Activated CD4-positive, alpha-beta memory T cell treated with anti-CD3 and anti-CD28 coated beads, Interleukin-2, amount 10 ng/mL, durations not matched to agents 7 days and 5 days (primary cell): ENCODE measurements at regions not wholly inside any gene's neighbourhood (a gene's known extent, or its start where the extent isn't known, plus 50 kb on each side); places are given as distances from the start of the nearest gene placed in this dataset.

Experiments used
- CTCF ChIA-PET: fragments of 350-600 bp; sonication (Branson Sonifier 250); formaldehyde crosslinking; loops from one replicate; lab custom pipeline; 2021; ENCODE audit warnings: antibody characterized with exemption, inconsistent platforms; lab: Charles Lee
- POLR2A ChIA-PET: fragments of 350-600 bp; sonication (Branson Sonifier 250); formaldehyde crosslinking; loops from one replicate; lab custom pipeline; 2021; ENCODE audit warnings: antibody characterized with exemption; lab: Charles Lee
- DNase-seq: peaks from one replicate; pipeline ENCODE4 v3.0.0-alpha.2; 2020
- H3K27ac Mint-ChIP-seq: one replicate; pipeline ENCODE4 v1.8.0; 2021; ENCODE audit warnings: mild to moderate bottlenecking, mixed read lengths
- H3K27me3 Mint-ChIP-seq: one replicate; pipeline ENCODE4 v1.8.0; 2021; ENCODE audit warnings: mixed read lengths
- H3K36me3 Mint-ChIP-seq: one replicate; pipeline ENCODE4 v1.8.0; 2021; ENCODE audit warnings: low read depth, mixed read lengths
- H3K4me1 Mint-ChIP-seq: one replicate; pipeline ENCODE4 v1.8.0; 2021; ENCODE audit warnings: mixed read lengths
- H3K4me3 Mint-ChIP-seq: one replicate; pipeline ENCODE4 v1.8.0; 2021; ENCODE audit warnings: mild to moderate bottlenecking, mixed read lengths
- H3K9me3 Mint-ChIP-seq: one replicate; pipeline ENCODE4 v1.8.0; 2021; ENCODE audit warnings: mixed read lengths

- Mint-ChIP-seq H3K27ac (no peak overlapping the region), H3K27me3 (no peaks in the 10 kb centered on the region), H3K4me1 (no peaks in the 10 kb centered on the region), H3K4me3 (no peak overlapping the region), H3K9me3 (no peaks in the 10 kb centered on the region), H3K36me3 (no peaks in the 10 kb centered on the region)
- no peak for DNase-seq
- ChIA-PET CTCF (no interaction called here), POLR2A (no interaction called here)
These were observed 52.4 kb downstream of the CBLL2 start for GRCh38 chrX:22325096-22325495.

DNA sequence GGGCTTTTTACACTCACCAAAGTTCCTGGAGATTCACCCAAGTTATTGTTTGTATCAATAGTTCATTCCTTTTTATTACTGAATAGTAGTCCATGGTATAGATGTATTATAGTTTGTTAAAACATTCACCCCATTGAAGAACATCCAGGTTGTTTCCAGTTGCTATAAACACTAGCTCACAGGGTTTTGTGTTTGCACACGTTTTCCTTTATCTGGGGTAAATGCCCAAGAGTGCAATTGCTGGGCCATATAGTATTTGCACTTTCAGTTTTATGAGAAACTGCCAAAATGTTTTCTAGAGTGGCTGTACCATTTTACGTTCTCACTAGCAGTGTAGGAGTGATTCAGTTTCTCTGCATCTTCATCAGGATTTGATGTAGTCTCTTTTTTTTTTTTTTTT, 57.1 kb downstream of the CBLL2 start:
- no peaks in the 10 kb centered on the region for H3K27me3 Mint-ChIP-seq
- no peaks in the 10 kb centered on the region for H3K9me3 Mint-ChIP-seq
- no peak overlapping the region for H3K4me3 Mint-ChIP-seq
- POLR2A ChIA-PET, result no interaction called here
- DNase-seq, result no peak
- CTCF ChIA-PET, result no interaction called here
- H3K36me3 Mint-ChIP-seq, result no peaks in the 10 kb centered on the region
- H3K27ac Mint-ChIP-seq, result no peak overlapping the region
- no peaks in the 10 kb centered on the region for H3K4me1 Mint-ChIP-seq

DNA sequence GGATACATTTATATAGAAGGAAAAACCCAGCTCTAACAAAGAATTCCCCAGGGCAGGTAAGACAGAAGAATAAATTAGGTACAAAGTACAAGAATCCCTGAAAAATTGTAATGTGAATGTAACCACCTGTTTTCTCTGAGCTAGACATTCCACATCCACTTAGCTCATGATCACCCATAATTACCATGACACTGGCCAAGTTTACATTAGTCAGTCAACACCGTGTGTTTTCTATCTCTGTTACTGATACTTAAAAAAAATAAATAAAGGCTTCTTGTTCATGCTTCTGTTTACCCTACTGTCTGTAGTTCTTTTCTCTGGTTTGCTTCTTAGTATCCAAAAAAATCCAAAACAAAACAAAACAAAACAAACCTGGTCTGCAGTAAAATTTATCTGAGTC, 66.0 kb downstream of the CBLL2 start:
- H3K36me3 Mint-ChIP-seq, result no peaks in the 10 kb centered on the region
- no peaks in the 10 kb centered on the region for H3K9me3 Mint-ChIP-seq
- H3K4me3 Mint-ChIP-seq, result no peak overlapping the region
- ChIA-PET POLR2A (no interaction called here), CTCF (no interaction called here)
- DNase-seq, result no peak
- no peaks in the 10 kb centered on the region for H3K27me3 Mint-ChIP-seq
- H3K4me1 Mint-ChIP-seq, result no peaks in the 10 kb centered on the region
- no peak overlapping the region for H3K27ac Mint-ChIP-seq

DNA sequence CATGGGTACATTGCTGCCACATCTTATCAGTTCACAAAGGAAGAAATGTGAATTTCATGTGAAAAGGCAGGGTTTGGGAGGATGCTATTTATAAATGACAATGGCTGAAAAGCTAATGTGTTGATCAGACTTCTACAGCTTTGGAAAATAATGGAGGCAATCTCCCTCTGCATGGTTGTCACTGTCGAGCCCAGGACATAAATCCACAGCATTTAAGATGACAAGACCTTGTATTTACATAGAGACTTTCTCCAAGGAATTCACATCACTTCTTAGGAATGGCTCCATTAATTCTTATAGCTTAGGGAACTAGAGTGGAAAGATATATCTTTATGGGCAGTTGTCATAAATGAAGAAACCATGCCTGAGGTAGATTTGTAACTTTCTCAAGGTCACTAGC, 66.7 kb downstream of the CBLL2 start:
- H3K4me1 Mint-ChIP-seq, result no peaks in the 10 kb centered on the region

GRCh38 chrX:22340022-22340616, 67.4 kb downstream of the CBLL2 start:
- Mint-ChIP-seq H3K4me3 (no peak overlapping the region), H3K4me1 (no peaks in the 10 kb centered on the region), H3K27ac (no peak overlapping the region), H3K9me3 (no peaks in the 10 kb centered on the region), H3K27me3 (no peaks in the 10 kb centered on the region), H3K36me3 (no peaks in the 10 kb centered on the region)
- CTCF ChIA-PET, result no interaction called here
- POLR2A ChIA-PET, result no interaction called here
- no peak for DNase-seq

More for the DNA sequence above, 66.7 kb downstream of the CBLL2 start:
- no peak overlapping the region for H3K27ac Mint-ChIP-seq
- H3K9me3 Mint-ChIP-seq, result no peaks in the 10 kb centered on the region
- POLR2A ChIA-PET, result no interaction called here
- CTCF ChIA-PET, result no interaction called here
- H3K36me3 Mint-ChIP-seq, result no peaks in the 10 kb centered on the region
- H3K27me3 Mint-ChIP-seq, result no peaks in the 10 kb centered on the region
- DNase-seq, result no peak
- no peak overlapping the region for H3K4me3 Mint-ChIP-seq

DNA sequence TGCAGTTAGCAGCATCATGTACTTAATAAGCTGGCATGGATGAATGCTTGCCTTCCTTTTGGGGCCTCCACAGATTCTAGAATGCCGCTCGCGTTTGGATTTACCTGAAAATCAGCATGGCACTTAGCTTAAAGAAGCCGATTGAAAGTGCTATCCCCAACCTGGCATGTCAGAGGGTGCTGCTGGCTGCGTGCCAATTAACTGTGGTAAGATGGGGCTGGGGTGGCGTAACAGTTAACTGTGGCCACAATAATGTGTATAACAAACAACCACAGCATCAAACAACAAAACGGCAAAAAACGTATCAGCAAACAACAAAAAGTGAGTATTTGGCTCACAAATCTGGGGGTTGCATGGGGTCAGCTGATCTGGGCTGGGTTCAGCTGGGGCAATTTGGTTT, 70.5 kb downstream of the CBLL2 start:
- Mint-ChIP-seq H3K36me3 (no peaks in the 10 kb centered on the region), H3K27me3 (no peaks in the 10 kb centered on the region), H3K4me1 (no peaks in the 10 kb centered on the region), H3K4me3 (no peak overlapping the region), H3K9me3 (no peaks in the 10 kb centered on the region), H3K27ac (no peak overlapping the region)
- ChIA-PET CTCF (no interaction called here), POLR2A (no interaction called here)
- no peak for DNase-seq

DNA sequence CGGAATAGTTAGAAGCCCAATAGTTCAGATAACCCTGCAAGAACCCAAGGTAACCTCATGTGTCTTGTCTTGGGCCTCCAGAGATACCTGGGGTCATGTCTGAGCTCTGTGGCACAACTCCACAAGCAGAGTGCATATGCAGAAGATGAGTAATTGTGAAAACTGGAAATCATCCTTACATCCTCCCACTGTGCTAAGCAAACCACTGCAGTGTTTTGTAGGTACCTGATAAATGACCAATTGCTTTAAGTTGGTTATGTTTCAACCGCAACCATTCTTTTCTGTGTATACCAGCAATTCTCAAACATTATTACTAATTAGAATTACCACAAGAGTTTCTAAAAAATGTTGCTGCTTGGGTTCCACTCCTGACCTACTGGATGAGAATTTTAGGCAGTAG, 73.2 kb downstream of the CBLL2 start:
- ChIA-PET CTCF (no interaction called here), POLR2A (no interaction called here)
- Mint-ChIP-seq H3K9me3 (no peaks in the 10 kb centered on the region), H3K36me3 (no peaks in the 10 kb centered on the region), H3K4me1 (no peaks in the 10 kb centered on the region), H3K27ac (no peak overlapping the region), H3K27me3 (no peaks in the 10 kb centered on the region), H3K4me3 (no peak overlapping the region)
- DNase-seq, result no peak

GRCh38 chrX:22347491-22347890, 74.8 kb downstream of the CBLL2 start:
- Mint-ChIP-seq H3K27ac (no peak overlapping the region), H3K4me1 (no peaks in the 10 kb centered on the region), H3K4me3 (no peak overlapping the region), H3K36me3 (no peaks in the 10 kb centered on the region), H3K27me3 (no peaks in the 10 kb centered on the region), H3K9me3 (no peaks in the 10 kb centered on the region)
- DNase-seq, result no peak
- CTCF ChIA-PET, result no interaction called here
- POLR2A ChIA-PET, result no interaction called here

DNA sequence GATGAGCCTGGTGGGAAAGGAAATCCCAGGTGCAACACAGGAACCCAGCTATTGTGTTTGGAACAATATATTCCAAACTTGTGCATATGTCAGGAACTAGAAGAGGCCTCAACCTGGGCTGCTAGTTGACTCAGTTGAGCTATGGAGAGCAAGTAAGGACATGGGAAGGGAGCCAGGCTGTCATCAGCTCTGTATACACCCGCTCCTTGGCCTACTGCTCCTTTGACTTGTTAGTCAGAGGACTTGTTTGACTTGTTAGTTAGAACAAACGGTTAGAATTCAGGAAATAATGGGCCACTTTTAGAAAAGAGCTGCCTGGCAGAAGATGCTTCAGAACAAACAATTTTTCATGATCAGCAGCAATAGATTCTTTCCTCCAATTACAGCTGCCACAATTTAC, 76.4 kb downstream of the CBLL2 start:
- H3K4me3 Mint-ChIP-seq, result no peak overlapping the region
- no peak for DNase-seq
- H3K4me1 Mint-ChIP-seq, result no peaks in the 10 kb centered on the region
- no peaks in the 10 kb centered on the region for H3K27me3 Mint-ChIP-seq
- H3K27ac Mint-ChIP-seq, result no peak overlapping the region
- POLR2A ChIA-PET, result no interaction called here
- H3K9me3 Mint-ChIP-seq, result no peaks in the 10 kb centered on the region
- no peaks in the 10 kb centered on the region for H3K36me3 Mint-ChIP-seq
- CTCF ChIA-PET, result no interaction called here

GRCh38 chrX:22351076-22351475, 78.4 kb downstream of the CBLL2 start:
- Mint-ChIP-seq H3K27ac (no peak overlapping the region), H3K9me3 (no peaks in the 10 kb centered on the region), H3K36me3 (no peaks in the 10 kb centered on the region), H3K4me1 (no peaks in the 10 kb centered on the region), H3K27me3 (no peaks in the 10 kb centered on the region), H3K4me3 (no peak overlapping the region)
- no peak for DNase-seq
- ChIA-PET POLR2A (no interaction called here), CTCF (no interaction called here)

- H3K4me3 Mint-ChIP-seq, result no peak overlapping the region
- no peak for DNase-seq
- H3K27ac Mint-ChIP-seq, result no peak overlapping the region
- H3K36me3 Mint-ChIP-seq, result no peaks in the 10 kb centered on the region
- ChIA-PET CTCF (no interaction called here), POLR2A (no interaction called here)
- H3K27me3 Mint-ChIP-seq, result no peaks in the 10 kb centered on the region
- H3K4me1 Mint-ChIP-seq, result no peaks in the 10 kb centered on the region
- no peaks in the 10 kb centered on the region for H3K9me3 Mint-ChIP-seq
These were observed 79.3 kb downstream of the CBLL2 start for GRCh38 chrX:22351966-22352365.

- H3K4me1 Mint-ChIP-seq, result no peaks in the 10 kb centered on the region
These were observed 84.9 kb downstream of the CBLL2 start for GRCh38 chrX:22357621-22358020.

GRCh38 chrX:22360129-22360528, 87.4 kb downstream of the CBLL2 start:
- CTCF ChIA-PET, result no interaction called here
- H3K9me3 Mint-ChIP-seq, result no peaks in the 10 kb centered on the region

More at GRCh38 chrX:22357621-22358020, 84.9 kb downstream of the CBLL2 start:
- no peaks in the 10 kb centered on the region for H3K36me3 Mint-ChIP-seq
- H3K27ac Mint-ChIP-seq, result no peak overlapping the region
- H3K9me3 Mint-ChIP-seq, result no peaks in the 10 kb centered on the region
- ChIA-PET CTCF (no interaction called here), POLR2A (no interaction called here)
- H3K27me3 Mint-ChIP-seq, result no peaks in the 10 kb centered on the region
- no peak overlapping the region for H3K4me3 Mint-ChIP-seq
- DNase-seq, result no peak

GRCh38 chrX:22365460-22365859, 92.7 kb downstream of the CBLL2 start:
- Mint-ChIP-seq H3K27me3 (no peaks in the 10 kb centered on the region), H3K4me1 (no peaks in the 10 kb centered on the region), H3K4me3 (no peak overlapping the region), H3K9me3 (no peaks in the 10 kb centered on the region), H3K36me3 (no peaks in the 10 kb centered on the region), H3K27ac (no peak overlapping the region)
- ChIA-PET POLR2A (no interaction called here), CTCF (no interaction called here)
- DNase-seq, result no peak

More at GRCh38 chrX:22360129-22360528, 87.4 kb downstream of the CBLL2 start:
- no peak for DNase-seq
- POLR2A ChIA-PET, result no interaction called here
- Mint-ChIP-seq H3K27me3 (no peaks in the 10 kb centered on the region), H3K4me3 (no peak overlapping the region), H3K27ac (no peak overlapping the region), H3K4me1 (no peaks in the 10 kb centered on the region), H3K36me3 (no peaks in the 10 kb centered on the region)
